ENCODE measurements at regions not wholly inside any gene's neighbourhood (a gene's known extent, or its start where the extent isn't known, plus 50 kb on each side); places are given as distances from the start of the nearest gene placed in this dataset.
"Not testable (repeated sequence)": the region's sequence is repeated elsewhere in the genome, so short reads cannot be mapped to it uniquely, and the experiment has no call there.

GRCh38 chr2:87622720-87623119 lies 125.2 kb upstream of the PLGLB2 start:
- DNase-seq; intact Hi-C loops (cut with micrococcal nuclease); ATAC-seq: not testable (repeated sequence)

- ATAC-seq; intact Hi-C loops (cut with micrococcal nuclease); DNase-seq: not testable (repeated sequence)
Measured at GRCh38 chr2:87629491-87630458, 118.1 kb upstream of the PLGLB2 start.

- DNase-seq; ATAC-seq; intact Hi-C loops (cut with micrococcal nuclease): not testable (repeated sequence)
Measured at GRCh38 chr2:87630892-87631291, 117.0 kb upstream of the PLGLB2 start.

GRCh38 chr2:87631402-87631801 lies 116.5 kb upstream of the PLGLB2 start:
- DNase-seq; ATAC-seq; intact Hi-C loops (cut with micrococcal nuclease): not testable (repeated sequence)

- ATAC-seq; DNase-seq; intact Hi-C loops (cut with micrococcal nuclease): not testable (repeated sequence)
Measured at GRCh38 chr2:87633287-87633963, 114.5 kb upstream of the PLGLB2 start.

GRCh38 chr2:87634106-87634505 lies 113.8 kb upstream of the PLGLB2 start:
- DNase-seq; ATAC-seq; intact Hi-C loops (cut with micrococcal nuclease): not testable (repeated sequence)

- intact Hi-C loops (cut with micrococcal nuclease); ATAC-seq; DNase-seq: not testable (repeated sequence)
Measured at GRCh38 chr2:87634971-87635650, 112.8 kb upstream of the PLGLB2 start.

GRCh38 chr2:87636246-87636645 lies 111.6 kb upstream of the PLGLB2 start:
- DNase-seq; ATAC-seq; intact Hi-C loops (cut with micrococcal nuclease): not testable (repeated sequence)

- ATAC-seq = peak; percentile 67
- intact Hi-C loops (cut with micrococcal nuclease); DNase-seq: not testable (repeated sequence)
Measured at GRCh38 chr2:87636735-87637134, 111.2 kb upstream of the PLGLB2 start.

GRCh38 chr2:87637249-87637990 lies 110.5 kb upstream of the PLGLB2 start:
- intact Hi-C loops (cut with micrococcal nuclease) = not testable (repeated sequence)
- DNase-seq (peak; percentile 64), ATAC-seq (peak; percentile 81)

GRCh38 chr2:87638114-87638807 lies 109.6 kb upstream of the PLGLB2 start:
- DNase-seq; intact Hi-C loops (cut with micrococcal nuclease); ATAC-seq: not testable (repeated sequence)

GRCh38 chr2:87638872-87639271 lies 109.0 kb upstream of the PLGLB2 start:
- DNase-seq; intact Hi-C loops (cut with micrococcal nuclease); ATAC-seq: not testable (repeated sequence)

- peak; percentile 50 for ATAC-seq
- intact Hi-C loops (cut with micrococcal nuclease) = not testable (repeated sequence)
Measured at GRCh38 chr2:87639801-87640440, 108.0 kb upstream of the PLGLB2 start.

GRCh38 chr2:87640961-87641563 lies 106.8 kb upstream of the PLGLB2 start:
- ATAC-seq; intact Hi-C loops (cut with micrococcal nuclease): not testable (repeated sequence)

More at GRCh38 chr2:87639801-87640440, 108.0 kb upstream of the PLGLB2 start:
- not testable (repeated sequence) for DNase-seq

GRCh38 chr2:87643165-87643564 lies 104.7 kb upstream of the PLGLB2 start:
- ATAC-seq; intact Hi-C loops (cut with micrococcal nuclease); DNase-seq: not testable (repeated sequence)

More at GRCh38 chr2:87640961-87641563, 106.8 kb upstream of the PLGLB2 start:
- DNase-seq = not testable (repeated sequence)

GRCh38 chr2:87647737-87648498 lies 100.0 kb upstream of the PLGLB2 start:
- intact Hi-C loops (cut with micrococcal nuclease); DNase-seq: not testable (repeated sequence)
- peak; percentile 23 for ATAC-seq

Data from left ventricle myocardium superior (tissue), 1 donor.